ENCODE measurements at regions not wholly inside any gene's neighbourhood (a gene's known extent, or its start where the extent isn't known, plus 50 kb on each side); places are given as distances from the start of the nearest gene placed in this dataset.
"Not testable (repeated sequence)": the region's sequence is repeated elsewhere in the genome, so short reads cannot be mapped to it uniquely, and the experiment has no call there.

DNA sequence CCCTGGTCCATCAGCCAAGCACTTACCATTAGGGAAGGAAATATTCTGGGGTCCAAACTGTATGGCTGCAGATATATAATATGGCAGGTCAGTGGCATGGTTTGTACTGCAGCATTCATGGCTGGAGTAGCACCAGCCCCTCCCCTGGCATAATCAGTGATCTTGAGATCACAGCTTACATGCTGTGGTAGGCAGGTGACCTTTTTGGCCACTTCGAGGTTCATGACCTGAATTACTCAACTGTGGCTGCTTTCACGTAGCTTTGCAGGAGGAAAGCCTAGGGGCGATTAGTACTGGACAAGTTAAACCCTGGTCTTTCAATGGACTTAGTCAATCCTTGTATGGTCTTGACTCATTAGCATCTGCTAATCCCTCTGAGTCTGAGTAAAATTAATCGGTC lies 169.8 kb downstream of the SPRY2 start:
- DNase-seq, result no peak

DNA sequence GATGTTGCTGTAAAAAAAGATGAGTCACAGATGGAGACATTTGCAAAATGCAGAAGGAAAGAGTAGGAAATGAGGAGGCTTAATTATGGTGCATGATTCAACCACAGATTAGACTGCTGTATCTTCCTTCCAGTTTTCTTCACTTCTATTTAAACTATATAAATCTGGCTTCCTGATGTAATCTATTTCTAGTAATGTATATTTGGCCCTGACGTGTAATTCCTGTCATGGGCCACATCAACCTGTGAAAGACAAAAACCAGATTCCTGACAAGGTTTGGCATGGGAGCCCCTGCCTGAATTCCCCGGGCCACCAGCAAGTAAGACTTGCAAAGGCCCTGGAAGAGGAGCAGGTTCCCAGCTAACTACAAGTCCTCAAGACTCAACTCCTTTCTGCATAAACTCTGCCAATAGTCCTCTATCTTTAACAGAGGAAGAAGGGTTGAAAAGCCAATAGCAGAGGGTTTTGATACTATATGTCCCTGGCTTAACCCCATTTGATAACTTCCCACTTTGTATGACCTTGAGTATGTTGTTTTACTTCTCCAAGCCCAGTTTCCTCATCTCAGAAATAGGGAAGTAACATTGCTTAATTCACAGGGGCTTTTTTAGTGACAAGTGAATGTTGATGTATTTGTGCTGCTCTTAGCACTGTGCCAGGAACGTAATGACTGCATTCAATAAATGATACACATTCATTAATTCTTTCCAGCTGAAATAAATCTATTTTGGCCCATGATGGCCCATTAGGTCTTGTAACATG lies 172.7 kb downstream of the SPRY2 start:
- peak; percentile 99 for DNase-seq

DNA sequence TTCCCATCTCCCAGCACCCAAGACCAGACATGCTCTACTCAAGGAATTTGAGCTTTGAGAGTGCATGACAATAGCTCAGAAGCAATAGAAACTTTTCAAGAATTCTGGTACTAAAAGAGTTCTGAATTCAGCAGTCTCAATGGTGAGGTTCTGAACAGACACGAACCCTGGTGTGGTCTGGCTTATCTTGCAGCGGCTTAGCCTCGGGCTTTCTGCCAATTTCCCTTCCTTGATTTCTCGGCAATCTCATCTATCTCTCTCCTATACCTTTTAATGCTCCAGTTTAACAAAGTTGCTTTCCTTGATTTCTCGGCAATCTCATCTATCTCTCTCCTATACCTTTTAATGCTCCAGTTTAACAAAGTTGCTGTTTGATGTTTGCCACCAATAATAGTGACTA lies 174.6 kb downstream of the SPRY2 start:
- no peak for DNase-seq

DNA sequence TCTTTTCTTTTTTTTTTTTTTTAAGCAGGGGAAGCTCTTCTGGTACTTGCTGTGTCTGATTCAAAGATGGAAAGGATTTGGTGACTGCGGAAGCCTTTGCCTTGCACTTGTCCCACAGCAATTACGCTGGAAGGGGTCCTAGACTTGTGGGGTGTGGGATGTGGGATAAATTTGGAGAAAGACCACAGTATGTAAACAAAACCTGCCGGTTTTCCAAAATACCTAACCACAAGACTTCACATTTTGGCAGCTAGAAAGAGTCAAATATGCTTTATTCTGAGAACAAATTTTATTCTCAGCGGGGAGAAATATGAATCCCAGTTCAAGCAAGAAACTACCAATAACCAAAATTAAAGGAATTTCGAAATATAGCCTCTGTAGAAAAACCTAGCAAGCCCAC lies 176.5 kb downstream of the SPRY2 start:
- no peak for DNase-seq

DNA sequence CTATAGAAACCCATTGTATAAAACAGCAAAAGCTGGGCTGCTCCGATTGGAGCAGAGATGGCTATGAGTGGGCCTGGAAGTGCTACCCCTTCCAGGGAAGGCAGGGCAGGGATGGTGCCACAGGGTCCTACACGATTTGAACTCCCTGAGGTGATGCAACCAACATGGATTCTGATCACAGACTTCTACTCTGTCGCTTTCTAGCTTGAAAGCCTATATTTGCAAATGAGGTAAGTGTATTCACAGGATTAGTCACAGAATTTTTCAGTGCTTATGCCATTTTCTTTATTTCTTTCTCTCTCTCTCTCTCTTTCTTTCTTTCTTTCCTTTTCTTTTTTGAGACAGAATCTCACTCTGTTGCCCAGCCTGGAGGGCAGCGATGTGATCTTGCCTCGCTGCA lies 179.0 kb downstream of the SPRY2 start:
- no peak for DNase-seq

DNA sequence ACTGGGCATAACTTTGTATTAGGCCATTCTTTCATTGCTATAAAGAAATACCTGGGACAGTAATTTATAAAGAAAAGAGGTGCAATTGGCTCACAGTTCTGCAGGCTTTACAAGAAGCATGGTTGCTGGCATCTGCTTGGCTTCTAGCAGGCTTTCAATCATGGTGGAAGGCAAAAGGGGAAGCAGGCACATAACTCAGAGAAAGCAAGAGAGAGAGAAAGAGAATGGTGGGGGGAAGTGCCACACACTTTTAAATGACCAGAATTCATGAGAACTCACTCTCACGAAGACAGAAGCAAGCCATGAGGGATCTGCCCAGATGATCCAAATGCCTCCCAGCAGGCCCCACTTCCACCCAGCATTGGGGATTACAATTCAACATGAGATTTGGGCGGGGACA lies 179.7 kb downstream of the SPRY2 start:
- DNase-seq, result no peak

DNA sequence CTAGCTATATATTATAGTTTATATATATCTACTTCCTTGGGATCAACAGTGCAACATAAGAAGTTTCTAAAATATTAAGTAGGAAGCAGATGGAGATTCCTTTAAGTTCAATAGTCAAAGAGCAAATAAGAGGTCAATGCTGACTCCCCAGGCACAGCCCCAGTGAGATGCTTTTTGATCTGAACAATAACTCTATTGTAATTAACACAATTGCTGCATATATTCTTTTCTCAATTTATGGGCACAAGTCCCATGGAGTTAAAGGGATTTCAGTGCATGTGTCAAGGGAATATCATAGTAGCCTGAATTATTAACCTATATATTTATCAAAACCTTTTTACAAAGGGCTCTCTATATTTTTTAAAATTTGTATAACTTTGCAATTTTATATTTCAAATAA lies 180.8 kb downstream of the SPRY2 start:
- no peak for DNase-seq

DNA sequence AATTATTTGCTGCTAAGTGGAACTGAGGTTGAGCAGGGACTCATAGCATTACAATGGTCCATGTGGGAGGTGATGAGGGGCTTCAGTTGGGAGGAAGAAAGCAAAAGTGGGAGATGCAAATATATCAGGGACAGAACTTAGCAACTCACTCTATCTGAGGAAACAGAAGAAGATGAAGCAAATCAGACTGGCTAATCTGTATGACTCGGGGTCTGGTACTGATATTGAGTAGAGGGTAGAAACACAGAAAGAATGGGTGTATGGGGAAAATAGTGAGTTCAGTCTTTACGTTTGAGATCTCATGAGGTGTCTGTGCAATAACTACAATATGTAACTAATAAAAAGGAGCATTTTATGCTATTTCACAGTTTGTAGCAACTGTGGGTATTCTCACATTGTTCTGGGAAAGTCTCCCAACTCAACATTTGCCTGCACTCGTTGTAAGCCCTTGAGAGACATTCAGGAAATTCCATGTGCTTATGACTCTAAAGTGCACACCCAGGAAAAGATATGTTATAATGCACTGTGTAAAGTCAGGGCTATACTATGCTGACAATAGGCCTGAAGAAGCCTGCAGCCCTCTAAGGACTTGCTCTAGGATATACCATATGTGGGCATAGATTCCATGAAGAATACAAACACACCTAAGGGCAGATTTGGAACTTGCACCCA lies 183.5 kb downstream of the SPRY2 start:
- no peak for DNase-seq

DNA sequence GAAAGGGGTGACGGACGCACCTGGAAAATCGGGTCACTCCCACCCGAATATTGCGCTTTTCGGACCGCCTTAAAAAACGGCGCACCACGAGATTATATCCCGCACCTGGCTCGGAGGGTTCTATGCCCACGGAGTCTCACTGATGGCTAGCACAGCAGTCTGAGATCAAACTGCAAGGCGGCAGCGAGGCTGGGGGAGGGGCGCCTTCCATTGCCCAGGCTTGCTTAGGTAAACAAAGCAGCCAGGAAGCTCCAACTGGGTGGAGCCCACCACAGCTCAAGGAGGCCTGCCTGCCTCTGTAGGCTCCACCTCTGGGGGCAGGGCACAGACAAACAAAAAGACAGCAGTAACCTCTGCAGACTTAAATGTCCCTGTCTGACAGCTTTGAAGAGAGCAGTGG lies 188.8 kb downstream of the SPRY2 start:
- not testable (repeated sequence) for DNase-seq

DNA sequence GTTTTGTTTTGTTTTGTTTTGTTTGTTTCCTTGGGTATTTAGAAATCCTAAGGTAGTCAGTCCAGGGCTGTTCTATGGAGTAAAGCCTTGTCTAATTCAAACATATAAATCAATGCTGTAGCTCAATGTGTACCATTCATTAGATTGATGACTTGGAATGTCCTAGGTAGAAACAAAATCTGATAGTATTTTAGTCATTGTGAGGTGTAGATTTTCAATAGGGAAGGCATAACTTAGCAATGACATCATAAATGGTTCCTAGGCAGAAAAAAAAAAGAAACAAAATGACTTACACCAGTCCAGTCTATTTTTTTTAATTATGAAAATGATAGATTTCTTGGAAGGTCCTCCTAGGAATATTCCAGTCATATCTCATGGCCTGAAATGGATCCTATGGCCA lies 189.9 kb downstream of the SPRY2 start:
- DNase-seq, result no peak

DNA sequence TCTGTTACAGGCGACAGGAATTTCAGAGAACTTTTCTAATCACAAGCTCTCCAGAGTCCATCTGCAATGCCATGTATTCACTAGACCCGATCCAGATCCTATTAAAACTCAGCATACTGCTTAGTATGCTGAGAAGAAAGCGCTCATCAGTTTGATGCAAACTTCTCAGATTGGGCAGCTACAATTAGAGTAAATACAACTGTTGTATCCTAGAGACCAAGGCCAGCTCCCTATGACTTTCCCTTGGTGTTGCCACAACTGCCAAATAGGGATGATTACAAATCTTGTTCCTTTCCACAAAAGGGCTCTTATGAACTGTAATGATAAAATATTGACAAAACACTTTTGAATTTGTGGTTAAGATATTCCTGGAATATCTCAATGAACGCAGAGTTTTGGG lies 191.2 kb downstream of the SPRY2 start:
- DNase-seq, result no peak

DNA sequence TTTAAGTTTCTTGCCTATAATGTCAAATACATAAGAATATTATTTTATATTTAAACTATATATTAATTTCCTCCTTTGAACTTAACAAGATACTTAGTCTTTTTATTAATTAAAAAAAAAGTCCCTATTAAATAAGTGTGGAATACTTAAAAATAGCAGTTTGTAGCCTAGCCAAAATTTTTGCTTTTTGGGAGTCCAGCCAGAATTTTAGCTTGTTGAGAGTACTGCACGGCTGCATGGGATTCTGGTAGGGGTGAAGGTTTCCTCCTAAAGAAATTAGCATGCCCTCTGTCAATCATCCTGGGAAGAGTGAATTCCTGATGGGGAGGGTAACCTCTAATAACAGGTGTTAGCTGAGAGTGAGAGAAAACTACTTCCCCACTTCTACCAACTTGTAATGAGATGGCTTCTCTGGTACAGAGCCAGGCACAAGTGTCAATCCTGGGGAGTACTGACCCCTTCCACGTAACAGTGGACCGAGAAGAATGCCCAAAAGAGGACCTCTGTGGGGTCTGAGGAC lies 195.7 kb downstream of the SPRY2 start:
- DNase-seq, result no peak

DNA sequence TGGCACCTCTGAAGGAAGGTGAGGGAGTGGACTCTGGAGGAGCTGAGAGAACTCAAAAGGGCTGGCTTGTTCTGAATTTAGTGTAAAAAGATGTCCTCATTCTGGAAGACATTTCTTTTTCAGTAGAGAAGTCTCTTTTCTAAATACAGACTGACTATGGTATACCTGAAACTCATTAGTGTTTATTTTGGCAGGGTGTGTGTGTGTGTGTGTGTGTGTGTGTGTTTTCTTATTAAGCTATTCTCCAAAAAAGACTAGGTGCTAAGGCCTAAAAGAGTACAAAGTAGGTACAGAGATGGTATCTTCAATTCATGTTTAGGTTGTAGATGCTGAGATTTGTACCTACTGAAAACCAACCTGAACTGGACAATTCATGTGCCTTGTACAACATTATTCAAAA lies 196.4 kb downstream of the SPRY2 start:
- DNase-seq, result no peak

DNA sequence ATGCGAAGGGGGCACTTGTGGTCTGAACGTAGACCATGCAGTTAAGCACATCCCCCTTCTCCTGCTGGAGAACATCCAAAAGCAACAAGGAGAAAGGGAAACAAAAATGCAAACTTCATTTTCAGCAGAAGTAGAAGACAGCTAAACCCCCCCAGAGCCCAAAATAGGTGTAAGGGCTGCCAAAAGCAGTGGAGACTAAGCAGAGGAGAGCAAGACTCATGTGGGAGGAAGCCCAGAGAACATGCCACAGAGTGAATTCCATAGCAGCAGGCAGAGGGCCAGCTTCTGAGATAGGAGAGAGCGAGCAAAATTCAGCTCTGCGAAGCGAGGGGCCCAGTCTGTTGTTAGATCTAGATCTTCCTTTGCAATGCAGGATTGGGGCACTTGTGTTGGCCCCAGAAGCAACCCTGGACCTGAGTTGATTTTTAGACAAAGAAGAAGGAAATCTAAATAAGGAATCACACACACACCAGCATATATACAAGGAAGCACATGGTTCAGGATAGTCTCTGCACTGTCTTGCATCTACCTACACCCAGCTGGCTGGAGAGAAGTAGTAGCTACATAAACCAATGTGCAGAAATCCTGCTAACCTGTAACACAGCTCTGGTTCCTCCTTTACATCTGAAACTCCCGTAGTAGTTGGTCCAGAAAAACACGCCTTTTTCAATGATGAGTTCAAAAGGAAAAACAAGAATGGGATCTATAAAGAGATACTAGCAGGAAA lies 199.6 kb downstream of the SPRY2 start:
- no peak for DNase-seq

DNA sequence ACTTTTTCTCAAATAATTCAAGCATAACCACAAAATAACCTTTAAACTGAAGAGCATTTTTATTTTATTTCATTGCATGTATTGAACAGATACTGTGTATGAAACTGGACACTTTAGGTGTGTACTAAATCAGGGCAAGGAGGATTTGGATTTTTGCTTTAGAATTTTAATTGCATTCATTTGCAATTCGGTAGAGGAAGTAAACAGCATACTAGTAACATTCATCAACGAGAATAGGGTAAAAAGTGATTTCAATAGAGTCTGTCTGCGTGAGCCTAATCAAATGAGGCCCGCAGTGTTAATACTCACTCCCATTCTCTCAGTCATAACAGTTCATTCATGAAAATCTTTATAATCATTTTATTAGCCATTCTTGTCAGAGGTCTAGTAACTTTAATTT lies 200.2 kb downstream of the SPRY2 start:
- DNase-seq, result no peak

DNA sequence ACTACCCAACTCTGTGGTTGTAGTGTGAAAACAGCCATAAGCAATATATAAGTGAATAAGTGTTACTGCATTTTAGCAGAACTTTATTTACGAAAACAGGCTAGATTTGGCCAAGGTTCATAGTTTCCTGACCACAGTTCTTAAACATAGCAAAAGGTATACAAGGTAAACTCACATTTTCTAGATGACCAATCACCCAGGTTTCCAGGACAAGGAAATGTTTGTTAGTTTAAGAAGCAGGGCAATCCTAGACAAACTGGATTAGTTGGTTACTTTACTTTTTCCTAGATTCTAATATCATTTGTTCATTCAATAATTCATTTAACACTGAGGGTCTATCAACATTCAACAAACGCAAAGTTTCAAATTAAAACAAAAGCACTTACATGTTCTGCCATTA lies 201.7 kb downstream of the SPRY2 start:
- DNase-seq, result no peak

DNA sequence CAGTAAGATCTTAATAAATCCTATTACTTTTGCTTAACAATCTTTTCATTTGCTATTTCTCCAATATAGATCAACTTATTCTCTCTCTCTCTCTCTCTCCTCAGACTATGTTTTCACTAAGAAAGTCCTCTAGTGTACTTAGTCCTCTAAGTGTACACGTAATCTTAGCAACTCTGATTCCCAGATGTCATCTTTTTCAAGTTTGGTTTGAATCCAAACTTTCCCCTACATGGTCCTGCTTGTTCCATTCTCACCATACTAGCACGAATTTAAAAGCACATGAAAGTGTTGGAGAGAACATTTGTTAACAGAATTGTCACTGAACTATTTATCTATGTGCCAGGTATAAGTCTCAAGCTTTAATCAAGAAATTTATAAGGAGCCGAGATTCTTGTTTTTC lies 202.9 kb downstream of the SPRY2 start:
- no peak for DNase-seq

DNA sequence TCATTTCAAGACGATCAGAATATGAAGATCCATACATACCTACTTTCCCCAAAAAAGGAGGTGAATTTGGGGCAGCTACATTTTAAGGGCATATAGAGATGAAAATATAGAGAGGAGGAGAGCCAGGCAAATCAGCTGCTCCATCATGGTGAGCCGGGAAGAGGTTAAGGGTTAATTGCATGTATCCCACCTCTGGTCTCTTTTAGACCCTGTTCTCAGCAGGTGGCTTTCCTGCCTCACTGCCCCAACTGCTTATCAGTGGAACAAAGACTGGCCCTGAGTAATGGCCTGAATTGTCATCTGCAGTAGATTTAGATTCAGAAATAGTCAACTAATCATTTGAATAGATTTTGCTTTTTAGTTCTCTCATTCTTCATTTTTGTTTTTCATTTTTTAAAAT lies 206.6 kb downstream of the SPRY2 start:
- DNase-seq, result no peak

DNA sequence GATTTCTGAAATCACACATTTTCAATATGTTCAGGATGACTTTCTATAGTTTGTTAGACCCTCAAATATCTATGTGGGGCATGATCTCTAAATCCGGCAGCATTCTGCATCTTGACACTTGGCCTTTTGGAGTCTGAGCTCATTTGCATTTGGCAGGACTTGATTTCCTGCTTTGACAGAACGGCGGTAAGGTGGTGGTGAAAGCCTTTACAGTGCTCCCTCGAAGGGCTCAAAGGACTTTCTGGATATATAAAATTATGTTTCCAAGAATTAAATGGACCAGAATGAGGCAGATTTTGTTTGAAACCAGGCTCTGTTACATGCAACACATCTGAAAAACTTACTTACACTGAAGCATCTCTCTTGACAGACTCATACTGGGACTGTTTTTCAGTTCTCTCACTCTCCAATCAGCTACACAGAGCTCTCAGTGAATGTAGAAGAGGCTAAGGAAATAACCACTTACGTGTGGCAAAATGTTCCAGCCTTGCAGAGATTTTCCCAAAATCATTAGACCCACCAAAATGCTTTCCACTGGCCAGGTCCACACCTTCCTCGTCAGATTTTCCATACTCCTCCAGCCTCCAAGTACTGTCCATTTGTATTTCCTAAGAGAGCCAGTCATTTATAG lies 207.2 kb downstream of the SPRY2 start:
- no peak for DNase-seq

DNA sequence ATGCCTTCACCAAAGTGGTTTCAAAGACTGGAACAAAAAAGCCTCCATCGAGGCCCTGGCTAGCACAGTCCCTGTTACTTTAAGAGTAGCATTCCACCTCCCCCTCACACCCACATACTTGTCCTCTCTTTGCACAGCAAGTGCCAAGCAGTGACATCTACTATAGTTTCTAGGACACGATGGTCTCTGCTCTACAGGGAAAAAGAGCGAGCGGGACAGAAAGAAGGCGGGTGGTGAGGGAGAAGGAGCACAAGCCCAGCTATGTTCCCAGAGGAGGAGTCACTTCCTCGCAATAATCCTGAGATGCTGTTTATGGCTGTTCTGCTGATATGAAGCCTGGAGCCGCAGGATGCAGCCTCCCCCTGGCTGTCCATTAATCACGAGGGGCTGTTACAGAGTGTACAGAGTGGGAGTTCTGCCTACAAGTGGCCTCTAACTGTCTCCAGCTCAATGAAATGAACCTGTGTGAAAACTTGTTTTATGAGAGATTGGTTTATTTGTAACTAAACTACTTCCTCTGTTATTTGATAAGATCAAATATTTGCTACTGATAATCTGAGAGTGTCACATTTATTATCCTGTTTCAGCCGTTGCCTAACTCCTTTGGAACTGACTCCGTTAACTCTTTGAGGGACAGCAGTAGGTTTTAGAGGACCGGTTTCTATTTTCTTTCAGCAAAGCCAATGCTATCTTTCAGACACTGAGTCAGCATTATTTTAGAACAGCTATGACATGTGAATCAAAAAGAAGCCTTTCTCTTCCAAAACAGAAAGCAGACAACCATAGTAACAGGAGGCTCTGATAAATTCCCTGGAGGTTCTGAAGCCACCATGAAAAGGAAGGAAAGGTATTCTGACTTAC lies 208.0 kb downstream of the SPRY2 start:
- no peak for DNase-seq

DNA sequence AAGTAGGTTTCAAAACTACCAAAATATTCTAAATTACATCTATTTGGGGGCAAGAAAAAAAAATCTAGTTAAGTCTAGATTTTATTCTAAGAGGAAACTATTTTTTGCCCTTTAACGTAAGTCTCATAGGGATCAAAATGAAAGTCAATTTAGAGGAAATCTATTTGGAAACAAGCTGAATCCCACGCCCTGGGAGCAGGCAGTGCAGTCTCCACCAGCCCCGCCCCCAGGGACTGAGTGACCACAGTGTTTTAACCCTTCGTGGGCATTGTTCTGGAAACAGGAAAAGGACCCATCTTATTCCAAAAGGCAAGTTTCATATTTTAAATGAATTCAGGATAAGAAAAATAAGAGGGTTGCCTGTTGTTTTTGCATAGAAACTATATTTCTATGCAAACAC lies 209.7 kb downstream of the SPRY2 start:
- no peak for DNase-seq

DNA sequence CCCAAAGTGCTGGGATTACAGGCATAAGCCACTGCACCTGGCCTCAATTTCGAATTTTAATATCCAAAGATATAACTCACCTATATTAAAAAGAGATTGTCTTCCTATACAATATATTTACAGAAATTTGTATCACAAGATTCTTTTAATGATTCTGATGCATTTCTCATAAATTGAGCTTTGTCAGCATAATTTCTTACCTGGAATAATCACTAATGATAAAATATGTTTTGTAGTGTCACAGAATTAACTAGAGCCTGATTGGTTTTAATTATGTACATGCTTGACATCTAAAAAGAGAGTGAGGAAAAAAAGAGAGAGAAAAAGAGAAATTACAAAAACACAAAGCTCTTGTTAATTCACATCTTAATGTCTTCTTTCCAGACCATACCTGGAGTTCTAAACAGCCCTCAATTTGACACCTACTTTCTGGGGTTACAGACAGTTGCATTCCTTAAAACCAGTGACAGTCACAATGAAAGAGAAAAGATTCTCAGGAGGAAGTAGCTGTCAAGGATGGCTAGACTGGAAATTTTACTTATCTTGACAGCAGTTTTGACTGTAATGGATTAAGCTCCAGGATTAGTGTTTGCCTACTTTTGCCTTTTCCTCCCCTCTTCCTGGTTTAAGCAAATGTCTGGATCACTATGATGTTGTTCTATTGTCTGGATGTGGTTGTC lies 214.4 kb downstream of the SPRY2 start:
- no peak for DNase-seq
